CD4-positive, alpha-beta T cell treated with Interleukin-12 subunit alpha and Interleukin-12 subunit beta, for 1 hour (primary cell): ENCODE measurements at regions not wholly inside any gene's neighbourhood (a gene's known extent, or its start where the extent isn't known, plus 50 kb on each side); places are given as distances from the start of the nearest gene placed in this dataset.

Experiments used
- DNase-seq: peaks from one replicate; pipeline ENCODE4 v3.0.0-alpha.2; 2020

GRCh38 chr9:82234160-82234943, 245.8 kb downstream of the SPATA31D1 start:
- no peak for DNase-seq

DNA sequence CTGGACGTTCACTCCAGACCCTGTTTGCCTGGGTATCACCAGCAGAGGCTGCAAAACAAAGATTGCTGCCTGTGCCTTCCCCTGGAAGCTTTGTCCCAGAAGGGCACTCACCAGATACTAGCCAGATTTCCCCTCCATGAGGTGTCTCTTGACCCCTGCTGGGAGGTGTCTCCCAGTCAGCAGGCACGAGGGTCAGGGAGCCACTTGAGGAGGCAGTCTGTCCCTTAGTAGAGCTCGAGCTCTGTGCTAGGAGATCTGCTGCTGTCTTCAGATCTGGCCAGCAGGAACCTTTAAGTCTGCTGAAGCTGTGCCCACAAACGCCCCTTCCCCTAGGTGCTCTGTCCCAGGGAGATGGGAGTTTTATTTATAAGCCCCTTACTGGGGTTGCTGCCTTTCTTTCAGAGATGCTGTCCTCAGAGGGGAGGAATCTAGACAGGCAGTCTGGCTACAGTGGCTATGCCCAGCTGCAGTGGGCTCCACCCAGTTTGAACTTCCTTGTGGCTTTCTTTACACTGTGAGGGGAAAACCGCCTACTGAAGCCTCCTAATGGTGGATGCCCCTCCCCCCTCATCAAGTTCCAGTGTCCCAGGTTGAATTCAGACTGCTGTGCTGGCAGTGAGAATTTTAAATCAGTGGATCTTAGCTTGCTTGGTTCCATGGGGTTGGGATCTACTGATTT, 253.9 kb downstream of the SPATA31D1 start:
- no peak for DNase-seq

DNA sequence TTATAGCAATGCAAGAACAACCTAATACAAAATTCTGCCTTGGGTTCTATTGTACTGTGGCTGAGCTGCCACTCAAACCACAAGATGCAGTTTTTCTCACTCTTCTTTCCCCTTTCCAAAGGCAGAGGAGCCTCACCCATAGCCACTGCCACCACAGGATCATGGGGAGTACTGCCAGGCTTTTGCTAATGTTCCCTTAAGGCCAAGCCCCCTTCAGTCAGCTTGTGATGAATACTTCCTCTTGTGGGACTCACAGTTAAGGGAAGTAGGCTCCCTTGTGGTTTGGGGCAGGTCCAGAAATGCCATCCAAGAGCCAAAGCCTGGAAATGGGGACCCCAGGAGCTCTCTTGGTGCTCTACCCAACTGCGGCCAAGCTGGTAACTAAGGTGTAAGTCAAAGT, 258.7 kb downstream of the SPATA31D1 start:
- DNase-seq: peak; percentile 4

DNA sequence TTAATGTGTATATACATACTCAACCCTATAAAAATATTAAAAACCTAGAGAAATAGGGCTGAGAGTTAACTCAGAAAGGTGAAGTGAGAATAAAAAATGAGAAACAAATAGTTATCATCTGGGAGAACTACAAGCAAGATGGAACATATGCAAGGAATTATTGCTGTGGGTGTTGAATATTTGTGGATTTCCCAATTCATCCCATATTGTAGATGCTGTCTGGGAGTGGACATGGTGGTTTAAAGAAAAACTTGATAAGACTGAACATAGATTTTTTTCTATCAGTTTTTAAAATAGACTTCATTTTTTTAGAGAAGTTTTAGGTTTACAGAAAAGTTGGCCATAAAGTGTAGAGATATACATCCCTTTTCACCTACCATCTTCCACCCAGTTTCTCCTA, 263.5 kb downstream of the SPATA31D1 start:
- no peak for DNase-seq

DNA sequence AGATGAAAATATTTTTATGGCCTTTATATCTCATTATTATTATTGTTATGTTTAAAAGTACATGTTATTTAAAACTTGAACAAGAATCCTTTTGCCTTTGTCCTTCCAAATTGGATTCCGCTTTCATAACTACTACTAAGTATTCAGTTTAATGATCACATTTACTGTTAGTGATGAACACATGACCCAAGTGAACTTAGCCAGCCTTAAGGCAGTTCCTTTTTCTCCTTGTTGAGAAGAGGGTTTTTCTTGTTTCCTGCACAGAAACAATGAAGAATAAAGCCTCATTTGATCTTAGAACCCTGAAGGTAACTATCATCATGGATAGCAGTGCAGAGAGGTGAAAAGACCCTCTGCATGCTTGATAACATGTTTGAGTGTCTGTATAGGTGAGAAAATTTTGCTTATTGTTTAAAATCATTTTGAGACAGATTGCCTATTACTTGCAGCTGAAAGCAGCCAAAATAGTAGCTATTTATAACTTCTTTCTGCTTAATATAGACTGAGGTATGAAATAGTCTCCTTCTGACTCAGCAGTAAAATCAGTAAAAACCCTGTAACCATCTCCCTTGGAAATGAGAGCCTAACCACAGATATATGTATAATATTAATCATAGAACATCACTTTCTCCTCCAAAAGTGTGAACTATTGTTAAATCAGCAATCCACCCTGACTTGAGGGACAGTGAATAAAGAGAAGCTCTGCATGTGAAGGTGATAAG, 266.2 kb downstream of the SPATA31D1 start:
- DNase-seq: no peak

DNA sequence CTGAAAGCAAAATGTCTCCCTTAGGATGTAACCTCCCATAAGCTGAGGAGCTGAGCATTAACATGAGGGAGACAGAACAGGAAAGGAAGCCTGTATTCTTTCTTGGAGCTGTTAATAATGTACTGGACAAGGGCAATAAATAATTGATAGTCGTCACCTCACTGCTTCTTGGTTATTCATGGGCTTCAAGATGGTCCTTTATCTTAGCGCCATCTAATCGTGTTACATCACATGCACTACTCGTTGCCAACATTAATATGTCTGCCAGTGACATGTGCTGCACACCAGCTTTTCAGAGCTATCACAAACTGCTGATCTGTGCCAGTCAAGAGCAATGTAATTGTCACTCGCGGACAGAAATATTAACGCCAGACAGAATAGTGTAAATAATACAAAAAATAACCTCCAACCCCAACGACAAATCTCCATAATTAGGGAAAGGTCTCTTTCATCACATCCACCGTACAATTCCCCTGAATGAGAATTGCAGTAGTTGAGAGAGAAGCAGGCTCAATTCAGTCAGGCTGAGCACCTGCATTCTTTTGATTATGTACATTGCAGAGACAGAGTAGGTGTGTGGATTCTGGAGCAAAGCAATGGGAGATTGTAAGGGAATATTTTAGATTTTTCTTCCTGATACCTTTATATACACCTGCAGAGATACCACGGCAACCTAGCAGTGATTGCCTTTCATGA, 267.1 kb downstream of the SPATA31D1 start:
- DNase-seq: no peak

GRCh38 chr9:82260691-82261090, 272.1 kb downstream of the SPATA31D1 start:
- no peak for DNase-seq

DNA sequence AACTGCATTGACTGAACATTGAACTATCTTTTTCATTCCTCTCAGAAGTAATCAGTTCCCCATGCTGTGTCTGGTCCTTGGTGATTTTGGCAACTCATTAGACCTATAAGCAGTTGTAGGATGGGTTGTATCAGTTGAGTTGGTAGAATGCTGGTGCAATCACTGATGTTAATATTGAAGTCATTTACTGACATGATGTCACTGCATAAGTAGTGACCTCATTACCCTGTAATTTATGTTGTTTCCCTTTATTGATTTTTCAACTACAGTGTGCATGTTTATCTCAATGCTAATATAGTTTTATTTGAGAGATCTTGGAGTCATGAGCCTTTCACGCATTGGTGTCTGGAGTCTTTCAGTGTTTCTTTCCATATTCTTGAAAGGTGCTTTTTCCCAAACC, 275.0 kb downstream of the SPATA31D1 start:
- DNase-seq: no peak

- no peak for DNase-seq
Measured at GRCh38 chr9:82271106-82271561, 282.6 kb downstream of the SPATA31D1 start.

DNA sequence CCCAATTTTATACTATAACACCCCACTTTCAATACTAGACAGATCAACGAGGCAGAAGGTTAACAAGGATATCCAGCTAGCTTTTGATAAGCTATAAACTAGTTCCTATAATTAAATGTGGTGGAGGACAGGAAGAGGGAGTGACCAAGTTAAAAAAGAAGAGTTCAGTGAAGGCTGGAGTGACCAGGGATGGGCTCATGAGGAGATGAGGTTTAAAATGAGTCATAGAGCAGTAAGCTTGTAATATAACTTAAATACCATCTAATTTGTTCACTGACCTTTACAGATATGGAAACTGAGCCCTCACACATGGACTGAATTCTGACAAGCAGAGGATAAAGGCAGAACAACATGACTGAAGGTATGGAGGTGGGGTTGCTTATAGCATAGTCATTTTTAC, 284.5 kb downstream of the SPATA31D1 start:
- no peak for DNase-seq

DNA sequence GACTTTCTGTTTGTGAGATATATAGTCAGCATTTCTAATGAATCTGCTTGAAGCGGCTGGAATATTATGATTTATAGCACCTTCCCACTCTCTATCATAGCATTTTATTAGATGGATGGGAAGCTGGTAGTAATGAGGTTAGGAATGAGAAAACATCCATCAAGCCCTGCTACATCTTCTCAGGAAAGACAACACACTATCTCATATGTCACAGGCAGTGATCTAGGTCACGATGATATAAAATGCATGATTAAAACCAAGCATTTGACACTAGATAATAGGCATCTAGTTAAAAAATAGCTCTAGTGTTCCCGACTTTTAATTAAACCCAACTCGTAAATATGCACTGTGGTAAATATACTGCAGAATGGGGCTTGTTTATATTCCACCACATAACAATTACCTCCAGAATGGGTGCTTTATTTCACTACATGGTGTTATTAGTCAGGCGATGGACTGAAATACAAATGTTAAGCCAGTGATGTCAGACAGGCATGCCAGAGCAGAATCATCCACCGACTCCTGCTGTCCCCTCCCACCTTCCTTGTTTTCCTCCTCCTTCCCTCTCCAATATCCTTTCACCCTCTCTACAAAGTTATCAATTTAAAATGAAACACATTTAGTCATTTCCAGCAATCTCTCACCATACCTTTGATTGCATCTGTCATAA, 286.8 kb downstream of the SPATA31D1 start:
- no peak for DNase-seq

- DNase-seq: no peak
Measured at GRCh38 chr9:82281066-82281465, 292.5 kb downstream of the SPATA31D1 start.

DNA sequence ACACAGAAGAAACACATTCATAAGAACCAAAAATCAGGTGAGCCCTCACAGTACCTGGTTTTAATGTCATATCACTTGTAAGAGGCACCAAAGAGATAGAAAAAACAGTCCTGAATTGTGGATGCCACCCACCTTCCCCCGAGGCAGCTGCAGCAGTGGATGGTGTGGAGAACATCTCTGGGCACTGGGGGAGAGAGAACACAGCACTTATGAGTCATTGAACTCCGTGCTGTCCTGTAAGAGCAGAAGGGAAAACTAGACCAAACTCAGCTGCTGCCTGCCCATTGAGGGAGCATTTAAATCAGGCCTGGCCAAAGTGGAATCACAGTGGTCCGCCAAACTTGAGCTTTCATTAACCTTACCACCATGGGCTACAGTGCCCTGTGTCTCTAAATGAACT, 296.2 kb downstream of the SPATA31D1 start:
- DNase-seq: no peak

GRCh38 chr9:82295181-82295580, 306.6 kb downstream of the SPATA31D1 start:
- DNase-seq: no peak

- DNase-seq: no peak
Measured at GRCh38 chr9:82299870-82300269, 311.3 kb downstream of the SPATA31D1 start.

GRCh38 chr9:82302968-82303655, 314.5 kb downstream of the SPATA31D1 start:
- no peak for DNase-seq

GRCh38 chr9:82308836-82309235, 320.3 kb downstream of the SPATA31D1 start:
- DNase-seq: no peak

DNA sequence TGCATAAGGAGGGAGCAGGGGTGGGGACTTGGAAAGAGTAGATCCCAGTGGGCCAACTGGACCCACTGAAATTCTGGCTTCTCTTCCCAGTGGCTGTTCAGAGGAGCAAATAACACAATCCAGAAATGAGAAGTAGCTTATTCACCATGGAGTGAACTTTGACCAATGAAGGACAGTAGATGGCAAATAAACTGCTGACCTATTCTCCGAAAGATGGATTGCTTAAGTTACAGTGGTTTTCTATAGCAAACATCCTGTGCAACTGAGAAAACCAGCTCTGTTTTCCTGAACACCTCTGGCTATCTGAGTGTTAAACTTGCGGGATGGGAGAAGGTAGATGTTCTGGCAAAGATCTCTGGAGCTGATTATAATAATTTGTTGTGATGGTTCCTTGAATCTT, 325.1 kb downstream of the SPATA31D1 start:
- no peak for DNase-seq

GRCh38 chr9:82320566-82320965, 332.0 kb downstream of the SPATA31D1 start:
- DNase-seq: no peak

GRCh38 chr9:82325907-82326306, 337.3 kb downstream of the SPATA31D1 start:
- DNase-seq: no peak

DNA sequence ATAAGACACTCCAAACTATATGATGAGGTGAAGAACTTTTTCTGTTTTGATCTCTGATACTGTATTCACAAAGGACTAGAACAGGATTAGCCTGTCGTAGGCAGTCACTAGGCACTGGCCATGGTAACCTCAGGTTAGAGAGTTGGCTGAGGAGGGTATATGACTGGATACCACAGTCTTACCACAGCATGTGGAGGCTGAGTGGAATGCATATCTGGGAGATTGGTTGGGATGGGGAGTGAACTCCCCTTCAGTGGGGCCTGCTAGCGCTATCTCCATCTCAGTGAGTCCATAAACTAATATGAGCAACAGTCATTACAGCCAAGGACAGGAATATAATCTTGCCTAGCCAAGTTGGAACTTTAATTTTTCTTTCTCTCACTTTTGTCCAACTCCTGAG, 339.1 kb downstream of the SPATA31D1 start:
- no peak for DNase-seq

DNA sequence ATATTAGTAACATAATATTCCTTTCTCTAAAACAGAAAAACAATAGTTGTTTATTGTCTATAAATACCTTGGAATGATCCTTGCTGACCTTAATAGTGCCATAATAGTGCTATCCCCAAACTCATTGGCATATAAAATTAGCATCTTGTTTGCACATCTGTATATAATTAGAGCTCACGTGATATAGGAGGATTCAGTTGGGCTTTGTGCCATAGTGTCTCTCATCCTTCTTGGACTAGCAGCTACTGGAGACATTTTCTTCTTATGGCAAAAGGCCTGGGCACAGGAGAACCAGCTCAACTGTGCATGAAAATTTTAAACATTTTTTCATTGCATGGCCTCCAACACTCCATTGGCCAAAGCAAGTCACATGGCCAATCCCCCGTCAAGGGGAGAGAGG, 342.5 kb downstream of the SPATA31D1 start:
- DNase-seq: no peak
